ENCODE measurements at regions not wholly inside any gene's neighbourhood (a gene's known extent, or its start where the extent isn't known, plus 50 kb on each side); places are given as distances from the start of the nearest gene placed in this dataset.

- POLR2A ChIA-PET = no interaction called here
- no peak for DNase-seq (ENCODE audit: low read depth)
- CTCF ChIA-PET = no interaction called here
- no peak for TF ChIP-seq CTCF (IDR thresholded peaks at IDR 0.05; ENCODE audit: insufficient read depth, low read depth, low read length)
- Histone ChIP-seq H3K36me3 (ENCODE audit: control insufficient read depth, insufficient read depth, low read length) (no peaks in the 10 kb centered on the region), H3K27me3 (ENCODE audit: control insufficient read depth, insufficient read depth, low read length) (no peaks in the 10 kb centered on the region), H3K4me3 (ENCODE audit: low read depth, low read length) (no peak overlapping the region)
These were observed 54.5 kb upstream of the HTR4 start for GRCh38 chr5:148708854-148709253.

- ChIA-PET POLR2A (no interaction called here), CTCF (no interaction called here)
- no peaks in the 10 kb centered on the region for H3K36me3 ChIP-seq (ENCODE audit: control insufficient read depth, insufficient read depth, low read length)
- no peak overlapping the region for H3K4me3 ChIP-seq (ENCODE audit: low read depth, low read length)
- DNase-seq (ENCODE audit: low read depth) = no peak
- H3K27me3 ChIP-seq (ENCODE audit: control insufficient read depth, insufficient read depth, low read length) = no peaks in the 10 kb centered on the region; the same call in 1 of the 2 replicates
- no peak for TF ChIP-seq CTCF (IDR thresholded peaks at IDR 0.05; ENCODE audit: insufficient read depth, low read depth, low read length)
These were observed 57.6 kb upstream of the HTR4 start for GRCh38 chr5:148711961-148712360.

GRCh38 chr5:148713735-148714508, 59.6 kb upstream of the HTR4 start:
- ChIA-PET POLR2A (no interaction called here), CTCF (interaction anchor here (1.8 kb wide), 1 partner anchor 16 kb away, joined by 9 read pairs; no protein-coding TSS in a partner anchor)
- no peak for DNase-seq (ENCODE audit: low read depth)
- H3K4me3 ChIP-seq (ENCODE audit: low read depth, low read length) = no peak overlapping the region
- H3K27me3 ChIP-seq (ENCODE audit: control insufficient read depth, insufficient read depth, low read length) = peaks cover 3% of the 10 kb centered on the region; the same call in 1 of the 2 replicates
- H3K36me3 ChIP-seq (ENCODE audit: control insufficient read depth, insufficient read depth, low read length) = no peaks in the 10 kb centered on the region
- no peak for TF ChIP-seq CTCF (IDR thresholded peaks at IDR 0.05; ENCODE audit: insufficient read depth, low read depth, low read length)

GRCh38 chr5:148716716-148717115, 62.4 kb upstream of the HTR4 start:
- TF ChIP-seq CTCF (IDR thresholded peaks at IDR 0.05; ENCODE audit: insufficient read depth, low read depth, low read length) = no peak
- no peak for DNase-seq (ENCODE audit: low read depth)
- Histone ChIP-seq H3K36me3 (ENCODE audit: control insufficient read depth, insufficient read depth, low read length) (no peaks in the 10 kb centered on the region), H3K27me3 (ENCODE audit: control insufficient read depth, insufficient read depth, low read length) (peaks cover 4% of the 10 kb centered on the region), H3K4me3 (ENCODE audit: low read depth, low read length) (no peak overlapping the region)
- ChIA-PET POLR2A (no interaction called here), CTCF (no interaction called here)

GRCh38 chr5:148717668-148718067, 63.3 kb upstream of the HTR4 start:
- DNase-seq (ENCODE audit: low read depth) = no peak
- TF ChIP-seq CTCF (IDR thresholded peaks at IDR 0.05; ENCODE audit: insufficient read depth, low read depth, low read length) = no peak
- ChIA-PET POLR2A (no interaction called here), CTCF (interaction anchor here (5.4 kb wide), 1 partner anchor 12 kb away, joined by 30 read pairs; no protein-coding TSS in a partner anchor)
- no peak overlapping the region for H3K4me3 ChIP-seq (ENCODE audit: low read depth, low read length)
- no peaks in the 10 kb centered on the region for H3K36me3 ChIP-seq (ENCODE audit: control insufficient read depth, insufficient read depth, low read length)
- peaks cover 4% of the 10 kb centered on the region for H3K27me3 ChIP-seq (ENCODE audit: control insufficient read depth, insufficient read depth, low read length)
